ENCODE measurements at regions not wholly inside any gene's neighbourhood (a gene's known extent, or its start where the extent isn't known, plus 50 kb on each side); places are given as distances from the start of the nearest gene placed in this dataset.

DNA sequence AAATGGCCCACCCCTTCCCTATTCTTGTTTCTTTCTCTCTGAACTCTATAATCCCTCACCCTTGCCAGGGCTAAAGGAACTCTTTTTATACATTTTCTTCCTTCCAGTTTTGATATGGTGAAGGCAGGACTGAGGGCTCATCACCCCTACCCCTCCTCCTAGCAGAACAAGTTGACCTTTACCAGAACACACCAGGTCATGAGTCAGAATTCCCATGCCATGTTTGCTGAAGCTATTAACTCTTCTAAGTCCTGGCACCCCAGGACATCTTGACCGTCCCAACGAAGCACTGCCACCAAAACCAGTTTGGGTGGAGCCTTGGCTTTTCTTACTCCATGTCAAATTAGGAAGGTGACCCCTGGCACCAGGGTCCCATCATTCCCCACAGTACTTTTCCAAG lies 57.5 kb upstream of the DYNLT3 start:
- TF ChIP-seq, protein P1, sequence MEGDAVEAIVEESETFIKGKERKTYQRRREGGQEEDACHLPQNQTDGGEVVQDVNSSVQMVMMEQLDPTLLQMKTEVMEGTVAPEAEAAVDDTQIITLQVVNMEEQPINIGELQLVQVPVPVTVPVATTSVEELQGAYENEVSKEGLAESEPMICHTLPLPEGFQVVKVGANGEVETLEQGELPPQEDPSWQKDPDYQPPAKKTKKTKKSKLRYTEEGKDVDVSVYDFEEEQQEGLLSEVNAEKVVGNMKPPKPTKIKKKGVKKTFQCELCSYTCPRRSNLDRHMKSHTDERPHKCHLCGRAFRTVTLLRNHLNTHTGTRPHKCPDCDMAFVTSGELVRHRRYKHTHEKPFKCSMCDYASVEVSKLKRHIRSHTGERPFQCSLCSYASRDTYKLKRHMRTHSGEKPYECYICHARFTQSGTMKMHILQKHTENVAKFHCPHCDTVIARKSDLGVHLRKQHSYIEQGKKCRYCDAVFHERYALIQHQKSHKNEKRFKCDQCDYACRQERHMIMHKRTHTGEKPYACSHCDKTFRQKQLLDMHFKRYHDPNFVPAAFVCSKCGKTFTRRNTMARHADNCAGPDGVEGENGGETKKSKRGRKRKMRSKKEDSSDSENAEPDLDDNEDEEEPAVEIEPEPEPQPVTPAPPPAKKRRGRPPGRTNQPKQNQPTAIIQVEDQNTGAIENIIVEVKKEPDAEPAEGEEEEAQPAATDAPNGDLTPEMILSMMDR (IDR thresholded peaks at IDR 0.05; ENCODE audit: insufficient read depth, low read depth, low read length) = no peak
- TF ChIP-seq EZH2 (IDR thresholded peaks at IDR 0.05; ENCODE audit: insufficient read depth, low read length) = no peak

All from astrocyte (in vitro differentiated cells and primary cell).